RWPE2 (cell line): ENCODE measurements at regions not wholly inside any gene's neighbourhood (a gene's known extent, or its start where the extent isn't known, plus 50 kb on each side); places are given as distances from the start of the nearest gene placed in this dataset.

Source experiments
- ATAC-seq: fragments of 200-7000 bp; cut with Tn5 transposase; 3 replicates; pipeline ENCODE4 v1.9.1; 2021; ENCODE audit warnings: low read depth
- DNase-seq: peaks from one replicate; pipeline ENCODE4 v3.0.0-alpha.2; 2020; ENCODE audit warnings: low spot score
- H3K27ac ChIP-seq: fragments of 450-650 bp; 2 replicates; pipeline ENCODE4 v1.5.1; 2017; ENCODE audit warnings: mild to moderate bottlenecking; ENCODE audit not compliant: poor library complexity, severe bottlenecking
- H3K27me3 ChIP-seq: fragments of 250-450 bp; sonication (Bioruptor Pico); 2 replicates; pipeline ENCODE4 v1.5.1; 2021; ENCODE audit warnings: mild to moderate bottlenecking, moderate library complexity; ENCODE audit not compliant: insufficient read depth, poor library complexity, severe bottlenecking
- H3K36me3 ChIP-seq: fragments of 250-450 bp; sonication (Bioruptor Pico); 2 replicates; pipeline ENCODE4 v1.5.1; 2020; ENCODE audit warnings: low read depth, mild to moderate bottlenecking, moderate library complexity
- H3K4me1 ChIP-seq: fragments of 250-450 bp; sonication (Bioruptor Pico); 2 replicates; pipeline ENCODE4 v1.5.1; 2021; ENCODE audit warnings: mild to moderate bottlenecking, moderate library complexity; ENCODE audit not compliant: insufficient read depth, poor library complexity, severe bottlenecking
- H3K4me3 ChIP-seq: fragments of 250-450 bp; sonication (Bioruptor Pico); 2 replicates; pipeline ENCODE4 v1.5.1; 2021; ENCODE audit warnings: mild to moderate bottlenecking, moderate library complexity; ENCODE audit not compliant: severe bottlenecking
- H3K9me3 ChIP-seq: fragments of 250-450 bp; sonication (Bioruptor Pico); 2 replicates; pipeline ENCODE4 v1.5.1; 2021; ENCODE audit warnings: mild to moderate bottlenecking, moderate library complexity; ENCODE audit not compliant: severe bottlenecking
- CTCF ChIP-seq: fragments of 450-650 bp; IDR thresholded peaks from one replicate; pipeline ENCODE4 v1.5.1; 2017; ENCODE audit warnings: mild to moderate bottlenecking, moderate library complexity; ENCODE audit not compliant: poor library complexity, severe bottlenecking

DNA sequence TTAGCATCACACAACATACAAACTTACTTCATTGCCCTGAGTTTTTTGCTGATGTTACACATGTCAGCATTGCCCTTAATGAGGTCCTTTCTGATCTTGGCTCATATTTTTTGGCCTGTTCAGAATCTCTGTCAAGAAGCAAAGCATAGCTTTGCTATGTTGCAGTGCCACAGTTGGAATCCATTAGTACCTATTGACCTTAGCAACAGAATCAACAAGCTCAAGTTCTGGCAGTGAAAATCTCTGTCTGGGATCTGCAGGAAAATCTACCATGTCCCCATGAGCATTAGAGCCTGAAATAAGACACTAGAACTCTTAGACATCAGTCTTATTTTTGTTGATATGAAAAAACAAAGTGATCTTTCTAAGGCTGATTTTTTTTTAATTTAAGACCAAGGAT, 105.6 kb upstream of the FHL2 start:
- ATAC-seq, result no peak
- no peak for TF ChIP-seq CTCF
- H3K27me3 ChIP-seq, result no peaks in the 10 kb centered on the region

DNA sequence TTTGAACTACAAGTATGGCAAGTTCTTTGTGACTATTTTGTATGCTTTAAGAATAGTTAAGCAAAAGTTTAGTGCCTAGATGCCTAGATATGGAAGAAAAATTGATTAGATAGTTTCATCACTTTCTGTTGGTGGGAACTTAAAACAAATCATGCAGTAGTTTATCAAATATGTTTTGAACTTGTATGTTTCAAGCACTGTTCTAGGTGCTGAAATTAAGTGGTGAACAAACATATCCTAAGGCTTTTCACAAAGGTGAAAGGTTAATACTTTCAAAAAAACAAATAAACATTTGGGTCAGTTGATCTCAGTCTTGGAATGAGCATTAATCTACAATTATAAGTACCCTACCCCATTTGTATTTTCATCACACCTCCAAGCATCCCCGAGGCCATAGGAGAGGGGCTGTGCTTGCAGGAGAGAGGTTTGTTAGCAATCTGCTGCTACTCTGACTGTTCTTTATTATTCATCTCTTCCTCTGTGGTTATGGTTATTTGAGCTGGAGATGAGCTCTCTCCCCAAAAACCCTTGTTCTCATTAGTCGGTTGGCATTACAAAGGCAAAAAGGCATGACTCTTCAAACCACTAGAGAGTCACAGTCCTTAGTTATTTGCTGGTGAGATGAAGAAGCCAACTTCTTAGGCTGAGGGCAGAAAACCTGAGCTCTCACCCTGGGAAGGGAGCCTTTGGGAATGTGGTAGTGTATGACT, 103.9 kb upstream of the FHL2 start:
- Histone ChIP-seq H3K4me1 (no peaks in the 10 kb centered on the region), H3K27me3 (no peaks in the 10 kb centered on the region), H3K9me3 (no peaks in the 10 kb centered on the region), H3K4me3 (no peak overlapping the region), H3K36me3 (no peaks in the 10 kb centered on the region), H3K27ac (no peak overlapping the region)
- TF ChIP-seq CTCF, result no peak
- DNase-seq (no peak), ATAC-seq (no peak)

More for the DNA sequence above, 105.6 kb upstream of the FHL2 start:
- H3K4me1 ChIP-seq, result no peaks in the 10 kb centered on the region
- H3K9me3 ChIP-seq, result no peaks in the 10 kb centered on the region
- no peak for DNase-seq
- H3K27ac ChIP-seq, result no peak overlapping the region
- no peaks in the 10 kb centered on the region for H3K36me3 ChIP-seq
- H3K4me3 ChIP-seq, result no peak overlapping the region

GRCh38 chr2:105498281-105498846, 99.5 kb upstream of the FHL2 start:
- Histone ChIP-seq H3K9me3 (no peaks in the 10 kb centered on the region), H3K4me3 (no peak overlapping the region), H3K27me3 (no peaks in the 10 kb centered on the region), H3K36me3 (no peaks in the 10 kb centered on the region), H3K4me1 (no peaks in the 10 kb centered on the region), H3K27ac (no peak overlapping the region)
- no peak for DNase-seq
- no peak for TF ChIP-seq CTCF
- ATAC-seq, result no peak

DNA sequence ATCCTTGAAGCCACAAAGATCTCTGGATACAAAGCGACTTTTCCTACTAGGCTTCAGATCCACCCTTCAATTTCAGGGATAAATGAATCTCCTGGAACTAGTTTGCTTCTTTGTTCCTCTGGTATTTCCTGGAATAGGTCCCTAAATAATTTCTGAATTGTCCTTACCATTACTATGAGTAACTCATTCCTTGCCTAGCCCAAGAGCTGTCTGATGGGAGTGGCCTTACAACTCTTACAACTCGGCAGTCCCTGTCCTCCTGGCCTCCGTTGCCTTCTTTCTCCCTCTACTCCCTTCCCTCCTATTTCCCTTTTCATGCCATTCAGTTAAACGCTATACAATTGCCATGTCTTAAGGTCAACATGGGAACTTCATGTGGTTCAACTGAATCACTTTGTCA, 98.2 kb upstream of the FHL2 start:
- H3K4me3 ChIP-seq, result no peak overlapping the region
- no peaks in the 10 kb centered on the region for H3K4me1 ChIP-seq
- ATAC-seq (no peak), DNase-seq (no peak)
- H3K9me3 ChIP-seq, result peaks cover 5% of the 10 kb centered on the region
- no peaks in the 10 kb centered on the region for H3K36me3 ChIP-seq
- TF ChIP-seq CTCF, result no peak
- no peak overlapping the region for H3K27ac ChIP-seq
- H3K27me3 ChIP-seq, result no peaks in the 10 kb centered on the region

DNA sequence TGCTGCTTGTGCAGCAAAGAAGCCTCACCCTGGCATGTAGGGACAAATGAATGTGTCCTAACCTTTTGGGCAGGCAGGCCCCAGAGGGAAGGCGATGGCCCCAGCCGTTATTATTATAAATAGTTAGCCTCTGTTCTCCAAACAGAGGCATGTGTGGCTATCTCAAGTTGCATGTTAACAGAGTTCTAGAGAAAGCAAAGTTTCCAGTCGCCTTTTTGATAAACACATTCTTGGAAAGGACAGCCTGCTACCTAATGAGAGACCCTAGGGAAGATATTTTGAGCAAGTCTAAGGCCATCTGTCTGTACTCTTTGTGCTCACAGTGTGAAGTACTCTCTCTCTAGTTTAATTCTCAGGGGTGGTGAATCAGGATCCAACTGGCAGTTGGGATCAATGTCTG, 97.4 kb upstream of the FHL2 start:
- no peak for ATAC-seq

More for the DNA sequence above, 97.4 kb upstream of the FHL2 start:
- H3K36me3 ChIP-seq, result no peaks in the 10 kb centered on the region
- no peak for TF ChIP-seq CTCF
- no peak overlapping the region for H3K27ac ChIP-seq
- no peaks in the 10 kb centered on the region for H3K4me1 ChIP-seq
- peaks cover 5% of the 10 kb centered on the region for H3K9me3 ChIP-seq
- DNase-seq, result no peak
- H3K4me3 ChIP-seq, result no peak overlapping the region
- H3K27me3 ChIP-seq, result no peaks in the 10 kb centered on the region
